ENCODE measurements at regions not wholly inside any gene's neighbourhood (a gene's known extent, or its start where the extent isn't known, plus 50 kb on each side); places are given as distances from the start of the nearest gene placed in this dataset.

DNA sequence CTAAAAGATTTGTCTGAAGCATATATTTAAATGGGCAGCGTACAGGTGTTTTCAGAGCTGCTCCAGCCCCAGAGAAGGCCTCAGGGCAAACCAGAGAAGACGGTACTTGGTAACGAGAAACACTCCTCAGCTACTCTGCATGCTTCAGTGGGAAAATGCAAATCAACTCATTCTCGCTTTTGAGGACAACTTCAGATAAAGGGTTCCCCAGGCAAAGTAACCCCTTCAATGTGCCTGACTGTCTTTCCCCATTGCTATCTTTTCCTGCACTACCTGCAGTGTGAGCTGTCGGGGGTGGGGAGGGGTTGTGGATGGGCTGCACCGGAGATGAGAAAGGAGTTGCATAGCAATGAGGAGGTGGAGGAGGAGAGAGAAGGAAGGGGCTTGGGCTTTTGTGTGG lies 339.7 kb upstream of the CLINT1 start:
- TF ChIP-seq, protein P1, sequence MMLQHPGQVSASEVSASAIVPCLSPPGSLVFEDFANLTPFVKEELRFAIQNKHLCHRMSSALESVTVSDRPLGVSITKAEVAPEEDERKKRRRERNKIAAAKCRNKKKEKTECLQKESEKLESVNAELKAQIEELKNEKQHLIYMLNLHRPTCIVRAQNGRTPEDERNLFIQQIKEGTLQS (IDR thresholded peaks at IDR 0.05; ENCODE audit: borderline replicate concordance, extremely low read depth, low read depth, low read length) = no peak
- TF ChIP-seq ASH2L (IDR thresholded peaks at IDR 0.05; ENCODE audit: borderline replicate concordance, low read depth) = no peak
- TF ChIP-seq, protein P2, sequence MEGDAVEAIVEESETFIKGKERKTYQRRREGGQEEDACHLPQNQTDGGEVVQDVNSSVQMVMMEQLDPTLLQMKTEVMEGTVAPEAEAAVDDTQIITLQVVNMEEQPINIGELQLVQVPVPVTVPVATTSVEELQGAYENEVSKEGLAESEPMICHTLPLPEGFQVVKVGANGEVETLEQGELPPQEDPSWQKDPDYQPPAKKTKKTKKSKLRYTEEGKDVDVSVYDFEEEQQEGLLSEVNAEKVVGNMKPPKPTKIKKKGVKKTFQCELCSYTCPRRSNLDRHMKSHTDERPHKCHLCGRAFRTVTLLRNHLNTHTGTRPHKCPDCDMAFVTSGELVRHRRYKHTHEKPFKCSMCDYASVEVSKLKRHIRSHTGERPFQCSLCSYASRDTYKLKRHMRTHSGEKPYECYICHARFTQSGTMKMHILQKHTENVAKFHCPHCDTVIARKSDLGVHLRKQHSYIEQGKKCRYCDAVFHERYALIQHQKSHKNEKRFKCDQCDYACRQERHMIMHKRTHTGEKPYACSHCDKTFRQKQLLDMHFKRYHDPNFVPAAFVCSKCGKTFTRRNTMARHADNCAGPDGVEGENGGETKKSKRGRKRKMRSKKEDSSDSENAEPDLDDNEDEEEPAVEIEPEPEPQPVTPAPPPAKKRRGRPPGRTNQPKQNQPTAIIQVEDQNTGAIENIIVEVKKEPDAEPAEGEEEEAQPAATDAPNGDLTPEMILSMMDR (IDR thresholded peaks at IDR 0.05 in 2 of 3, conservative IDR thresholded peaks at IDR 0.05 in 1 of 3; ENCODE audit: control insufficient read depth in 2 of 3, extremely low read depth in 1 of 3, insufficient read depth in 1 of 3, low read depth in 3 of 3, low read length in 3 of 3) = no peak
- TF ChIP-seq CREB1 (IDR thresholded peaks at IDR 0.05; ENCODE audit: low read depth) = no peak
- no peak for TF ChIP-seq MEF2B (IDR thresholded peaks at IDR 0.05; ENCODE audit: partially characterized antibody, poor library complexity, severe bottlenecking)
- no peak for TF ChIP-seq POLR2A (IDR thresholded peaks at IDR 0.05; ENCODE audit: low read depth, low read length)
- no peak for TF ChIP-seq RAD21 (IDR thresholded peaks at IDR 0.05; ENCODE audit: insufficient read depth, low read depth, low read length)
- TF ChIP-seq SUZ12 (IDR thresholded peaks at IDR 0.05; ENCODE audit: unreplicated experiment) = no peak
- TF ChIP-seq SREBF1 (IDR thresholded peaks at IDR 0.05; ENCODE audit: low read length) = no peak
- no peak for TF ChIP-seq MEF2A (IDR thresholded peaks at IDR 0.05; ENCODE audit: insufficient read depth, low read depth, low read length)
- no peak for TF ChIP-seq PAX8 (IDR thresholded peaks at IDR 0.05)
- no peak for TF ChIP-seq EZH2 (IDR thresholded peaks at IDR 0.05; ENCODE audit: borderline replicate concordance, control insufficient read depth, low read depth, low read length)
- TF ChIP-seq, protein P3, sequence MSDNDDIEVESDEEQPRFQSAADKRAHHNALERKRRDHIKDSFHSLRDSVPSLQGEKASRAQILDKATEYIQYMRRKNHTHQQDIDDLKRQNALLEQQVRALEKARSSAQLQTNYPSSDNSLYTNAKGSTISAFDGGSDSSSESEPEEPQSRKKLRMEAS (IDR thresholded peaks at IDR 0.05; ENCODE audit: low read depth, low read length) = no peak
